GM18507 (cell line): ENCODE measurements at regions not wholly inside any gene's neighbourhood (a gene's known extent, or its start where the extent isn't known, plus 50 kb on each side); places are given as distances from the start of the nearest gene placed in this dataset.

Experiments
- DNase-seq: peaks from one replicate; pipeline ENCODE4 v3.0.0; 2011; ENCODE audit warnings: low read depth; ENCODE audit not compliant: insufficient read length; ENCODE audit errors: extremely low spot score
- FAIRE-seq: peaks from 2 replicates; lab custom pipeline; 2011; peaks lifted over from hg19 to GRCh38; lab: Jason Lieb, UNC

GRCh38 chr11:10920875-10921274, 63.0 kb upstream of the ZBED5 start:
- no peak for FAIRE-seq
- DNase-seq: no peak

GRCh38 chr11:10920205-10920604, 62.4 kb upstream of the ZBED5 start:
- no peak for DNase-seq
- FAIRE-seq: no peak

- FAIRE-seq: no peak
Measured at GRCh38 chr11:10918698-10919097, 60.8 kb upstream of the ZBED5 start.

GRCh38 chr11:10918275-10918674, 60.4 kb upstream of the ZBED5 start:
- DNase-seq (no peak), FAIRE-seq (no peak)

More at GRCh38 chr11:10918698-10919097, 60.8 kb upstream of the ZBED5 start:
- no peak for DNase-seq

GRCh38 chr11:10917802-10918201, 59.9 kb upstream of the ZBED5 start:
- FAIRE-seq (no peak), DNase-seq (no peak)

- DNase-seq (no peak), FAIRE-seq (no peak)
Measured at GRCh38 chr11:10916665-10917064, 58.8 kb upstream of the ZBED5 start.

GRCh38 chr11:10914050-10914449, 56.2 kb upstream of the ZBED5 start:
- FAIRE-seq: no peak
- DNase-seq: no peak

- FAIRE-seq: no peak
- no peak for DNase-seq
Measured at GRCh38 chr11:10913075-10913474, 55.2 kb upstream of the ZBED5 start.

GRCh38 chr11:10911907-10912306, 54.1 kb upstream of the ZBED5 start:
- FAIRE-seq (no peak), DNase-seq (no peak)

GRCh38 chr11:10909141-10909883, 51.5 kb upstream of the ZBED5 start:
- no peak for FAIRE-seq
- DNase-seq: no peak

- DNase-seq (no peak), FAIRE-seq (no peak)
Measured at GRCh38 chr11:10908215-10908951, 50.5 kb upstream of the ZBED5 start.
